SK-N-SH (cell line): ENCODE measurements at regions not wholly inside any gene's neighbourhood (a gene's known extent, or its start where the extent isn't known, plus 50 kb on each side); places are given as distances from the start of the nearest gene placed in this dataset.

Experiments used
- CTCF ChIA-PET: fragments of 300-600, 350-600 bp; formaldehyde crosslinking; extraction: SDS; loops from one replicate; lab custom pipeline; 2021; lab: Yijun Ruan, JAX
- POLR2A ChIA-PET: fragments of 350-600 bp; sonication (Branson Sonifier 250); formaldehyde crosslinking; extraction: SDS; loops from one replicate; lab custom pipeline; 2020; ENCODE audit warnings: antibody characterized with exemption, inconsistent platforms; lab: Yijun Ruan, JAX
- DNase-seq: peaks from one replicate; pipeline ENCODE4 v3.0.0; 2012
- H2AFZ ChIP-seq: fragments of 200-600 bp; sonication (generic); 2 replicates; pipeline ENCODE4 v1.8.1; 2016; ENCODE audit warnings: antibody characterized with exemption, mild to moderate bottlenecking, low read depth
- H3F3A ChIP-seq: fragments of 200-600 bp; sonication (generic); replicated peaks from 2 replicates; pipeline ENCODE3; 2016; ENCODE audit warnings: antibody characterized with exemption, mild to moderate bottlenecking; ENCODE audit not compliant: insufficient read depth
- H3K27ac ChIP-seq, 2 experiments: fragments of 200-500 bp in 1 of 2; fragments of 200-600 bp in 1 of 2; sonication (Bioruptor generic) in 1 of 2; sonication (generic), shearing (Covaris generic) in 1 of 2; 2 replicates each; pipeline versions ENCODE4 v1.5.1 to v1.6.1; 2014 to 2016; ENCODE audit warnings: low read depth in 2 of 2, inconsistent platforms in 1 of 2, low read length in 1 of 2, mild to moderate bottlenecking in 1 of 2, mixed read lengths in 1 of 2
- H3K27me3 ChIP-seq: fragments of 200-600 bp; sonication (generic), shearing (Covaris generic); 2 replicates; pipeline ENCODE4 v1.6.1; 2016; ENCODE audit warnings: mixed run types; ENCODE audit not compliant: insufficient read depth
- H3K36me3 ChIP-seq, 2 experiments: fragments of 200-500 bp in 1 of 2; fragments of 200-600 bp in 1 of 2; sonication (Bioruptor generic) in 1 of 2; sonication (generic) in 1 of 2; replicated peaks in 1 of 2; 2 replicates each; pipeline versions ENCODE3 to v1.5.1; 2014 to 2016; ENCODE audit warnings: low read length in 1 of 2, mild to moderate bottlenecking in 1 of 2; ENCODE audit not compliant: insufficient read depth in 2 of 2, control insufficient read depth in 1 of 2
- H3K4me1 ChIP-seq, 2 experiments: fragments of 200-500 bp in 1 of 2; fragments of 200-600 bp in 1 of 2; sonication (Bioruptor generic) in 1 of 2; sonication (generic), shearing (Covaris generic) in 1 of 2; 2 replicates each; pipeline versions ENCODE4 v1.5.1 to v1.6.1; 2014 to 2016; ENCODE audit warnings: low read depth in 1 of 2, low read length in 1 of 2, mixed run types in 1 of 2; ENCODE audit not compliant: insufficient read depth in 2 of 2, control insufficient read depth in 1 of 2
- H3K4me2 ChIP-seq: fragments of 200-600 bp; sonication (generic), shearing (Covaris generic); 2 replicates; pipeline ENCODE4 v1.6.1; 2017; ENCODE audit warnings: mixed run types
- H3K4me3 ChIP-seq, 2 experiments: fragments of 200-500 bp in 1 of 2; fragments of 200-600 bp in 1 of 2; sonication (Bioruptor generic) in 1 of 2; sonication (generic), shearing (Covaris generic) in 1 of 2; 2 replicates each; pipeline versions ENCODE4 v1.5.1 to v1.8.1; 2014 to 2016; ENCODE audit warnings: low read depth in 2 of 2, inconsistent platforms in 1 of 2, low read length in 1 of 2, mild to moderate bottlenecking in 1 of 2, mixed read lengths in 1 of 2, moderate library complexity in 1 of 2
- H3K79me2 ChIP-seq: fragments of 200-600 bp; sonication (generic); 2 replicates; pipeline ENCODE4 v1.8.1; 2017; ENCODE audit warnings: mild to moderate bottlenecking; ENCODE audit not compliant: insufficient read depth
- H3K9ac ChIP-seq: fragments of 200-600 bp; sonication (generic); 2 replicates; pipeline ENCODE4 v1.6.1; 2017; ENCODE audit warnings: mixed run types
- H3K9me2 ChIP-seq: fragments of 200-600 bp; sonication (generic); 2 replicates; pipeline ENCODE4 v1.6.1; 2017; ENCODE audit warnings: mixed run types
- H3K9me3 ChIP-seq: fragments of 200-600 bp; sonication (generic); 2 replicates; pipeline ENCODE4 v1.6.1; 2017; ENCODE audit warnings: mixed run types, mild to moderate bottlenecking, moderate library complexity
- H4K20me1 ChIP-seq: fragments of 200-600 bp; sonication (generic); 2 replicates; pipeline ENCODE4 v1.6.1; 2017; ENCODE audit warnings: mild to moderate bottlenecking, mixed run types; ENCODE audit not compliant: insufficient read depth
- CHD2 ChIP-seq: fragments of 150-350 bp; IDR thresholded peaks from 2 replicates; pipeline ENCODE4 v1.6.1; 2018; ENCODE audit warnings: low read length; ENCODE audit not compliant: partially characterized antibody
- ELF1 ChIP-seq: IDR thresholded peaks from 2 replicates; pipeline ENCODE4 v1.4.0; 2012
- EP300 ChIP-seq, 2 experiments: IDR thresholded peaks; 2 replicates each; pipeline versions ENCODE4 v1.4.0 to v1.6.1; 2012; ENCODE audit warnings: borderline replicate concordance in 1 of 2, low read depth in 1 of 2, low read length in 1 of 2
- EZH2phosphoT487 ChIP-seq: fragments of 200-600 bp; sonication (generic); IDR thresholded peaks from 2 replicates; pipeline ENCODE4 v1.6.1; 2017; ENCODE audit warnings: low read depth, mixed run types, mild to moderate bottlenecking, antibody characterized with exemption, moderate library complexity, borderline replicate concordance
- FOXM1 ChIP-seq: IDR thresholded peaks from 2 replicates; pipeline ENCODE4 v1.4.0; 2012; ENCODE audit warnings: low read depth, mild to moderate bottlenecking
- GABPA ChIP-seq: IDR thresholded peaks from 2 replicates; pipeline ENCODE4 v1.4.0; 2012; ENCODE audit warnings: low read depth, mild to moderate bottlenecking
- GATA2 ChIP-seq: sonication (generic); formaldehyde crosslinking; IDR thresholded peaks from 2 replicates; pipeline ENCODE4 v1.5.0; 2020; ENCODE audit warnings: mild to moderate bottlenecking, missing genetic modification reagents
- JUND ChIP-seq: IDR thresholded peaks from 2 replicates; pipeline ENCODE4 v1.4.0; 2012
- MEF2A ChIP-seq: IDR thresholded peaks from 2 replicates; pipeline ENCODE4 v1.4.0; 2012; ENCODE audit warnings: low read depth, borderline replicate concordance
- NFIC ChIP-seq: IDR thresholded peaks from 2 replicates; pipeline ENCODE4 v1.4.0; 2012; ENCODE audit warnings: borderline replicate concordance
- POLR2AphosphoS5 ChIP-seq: IDR thresholded peaks from 2 replicates; pipeline ENCODE4 v1.6.1; 2012; ENCODE audit warnings: low read depth, low read length
- RAD21 ChIP-seq: IDR thresholded peaks from 2 replicates; pipeline ENCODE4 v1.6.1; 2012; ENCODE audit warnings: mild to moderate bottlenecking, low read length
- RCOR1 ChIP-seq: fragments of 150-350 bp; IDR thresholded peaks from 2 replicates; pipeline ENCODE4 v1.6.1; 2017; ENCODE audit warnings: antibody characterized with exemption, low read length
- SMC3 ChIP-seq: IDR thresholded peaks from 2 replicates; pipeline ENCODE4 v1.6.1; 2012; ENCODE audit warnings: low read depth, low read length, improper control_type of control experiment
- TAF1 ChIP-seq: IDR thresholded peaks from 2 replicates; pipeline ENCODE4 v1.6.1; 2012; ENCODE audit warnings: low read depth, mild to moderate bottlenecking, low read length, moderate library complexity, borderline replicate concordance
- USF2 ChIP-seq: fragments of 150-350 bp; IDR thresholded peaks from 2 replicates; pipeline ENCODE4 v1.6.1; 2017; ENCODE audit warnings: antibody characterized with exemption, low read length, low read depth, borderline replicate concordance
- ZBTB33 ChIP-seq: IDR thresholded peaks from 2 replicates; pipeline ENCODE4 v1.4.0; 2012; ENCODE audit warnings: low read depth, borderline replicate concordance
- WGBS: methylation state at CpG from one replicate; pipeline ENCODE4 v1.1.6; 2017; ENCODE audit warnings: low lambda C conversion rate; 5-methylcytosine and 5-hydroxymethylcytosine counted together
- TF ChIP-seq, protein P1 (sequence below): IDR thresholded peaks from 2 replicates; pipeline ENCODE4; 2012
- TF ChIP-seq, protein P2 (sequence below): IDR thresholded peaks from 2 replicates; pipeline ENCODE4 v1.4.0; 2012; ENCODE audit warnings: low read depth

- Histone ChIP-seq H2AFZ (no peak overlapping the region), H3K36me3 (no peaks in the 10 kb centered on the region), H3K9me2 (no peaks in the 10 kb centered on the region), H3K4me2 (no peak overlapping the region), H3K9me3 (0 out of 2 replicates have a peak, but pooled peaks cover 4% of the 10 kb centered on the region), H4K20me1 (no peaks in the 10 kb centered on the region), H3K27ac (no peak overlapping the region), H3K4me1 (peaks cover 3 to 29% of the 10 kb centered on the region in 2 experiments; a peak in 2 of 4 replicates), H3K79me2 (no peaks in the 10 kb centered on the region), H3K9ac (no peak overlapping the region), H3F3A (peaks cover 10% of the 10 kb centered on the region), H3K27me3 (no peaks in the 10 kb centered on the region), H3K4me3 (no peak overlapping the region)
- WGBS = 100% methylated on average over 5 of the region's 5 CpGs
- POLR2A ChIA-PET = no interaction called here
- no peak for DNase-seq
- TF ChIP-seq ELF1 (no peak), FOXM1 (no peak), GATA2 (CRISPR knock-in tag) (no peak), EP300 (IDR thresholded peaks at IDR 0.05; ENCODE audit: borderline replicate concordance in 1 of 2, low read depth in 1 of 2, low read length in 1 of 2) (no peak), EZH2phosphoT487 (no peak)
- TF ChIP-seq, protein P1, sequence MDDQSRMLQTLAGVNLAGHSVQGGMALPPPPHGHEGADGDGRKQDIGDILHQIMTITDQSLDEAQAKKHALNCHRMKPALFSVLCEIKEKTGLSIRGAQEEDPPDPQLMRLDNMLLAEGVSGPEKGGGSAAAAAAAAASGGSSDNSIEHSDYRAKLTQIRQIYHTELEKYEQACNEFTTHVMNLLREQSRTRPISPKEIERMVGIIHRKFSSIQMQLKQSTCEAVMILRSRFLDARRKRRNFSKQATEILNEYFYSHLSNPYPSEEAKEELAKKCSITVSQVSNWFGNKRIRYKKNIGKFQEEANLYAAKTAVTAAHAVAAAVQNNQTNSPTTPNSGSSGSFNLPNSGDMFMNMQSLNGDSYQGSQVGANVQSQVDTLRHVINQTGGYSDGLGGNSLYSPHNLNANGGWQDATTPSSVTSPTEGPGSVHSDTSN = no peak
- CTCF ChIA-PET = no interaction called here
Observed at GRCh38 chr10:4651404-4652037, 174.5 kb upstream of the AKR1E2 start.

DNA sequence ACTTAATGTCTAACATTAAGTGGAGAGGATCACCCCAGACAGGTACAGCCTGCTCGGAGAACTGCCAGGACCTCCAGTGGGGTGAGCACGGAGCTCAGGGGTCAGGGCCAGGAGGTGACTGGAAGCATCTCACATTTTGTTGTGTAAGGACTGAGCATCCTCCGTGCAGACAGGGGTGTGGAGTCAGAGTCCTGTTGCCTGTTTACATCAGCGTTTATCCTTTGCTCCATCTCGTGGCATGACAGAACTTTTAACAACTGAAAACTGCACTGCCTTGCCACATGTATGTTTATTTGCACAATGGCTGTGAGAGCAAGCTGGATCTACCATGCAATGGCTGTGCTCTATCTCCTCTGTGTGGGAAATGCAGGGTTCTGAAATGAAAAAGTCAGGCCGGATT, 175.4 kb upstream of the AKR1E2 start:
- Histone ChIP-seq H3K9me3 (0 out of 2 replicates have a peak, but pooled peaks cover 4% of the 10 kb centered on the region), H2AFZ (no peak overlapping the region), H3K27me3 (no peaks in the 10 kb centered on the region), H3K9me2 (no peaks in the 10 kb centered on the region), H3K36me3 (no peaks in the 10 kb centered on the region), H3K4me3 (no peak overlapping the region), H3K4me1 (peaks cover 3 to 28% of the 10 kb centered on the region in 2 experiments; a peak in 2 of 4 replicates), H3K79me2 (no peaks in the 10 kb centered on the region), H3F3A (peaks cover 10% of the 10 kb centered on the region), H4K20me1 (no peaks in the 10 kb centered on the region), H3K27ac (peak overlapping the region in 1 of 2 experiments; percentile 49; a peak in 1 of 4 replicates), H3K4me2 (peak overlapping the region; percentile 1; the same call in 1 of the 2 replicates), H3K9ac (no peak overlapping the region)
- DNase-seq = no peak
- no peak for TF ChIP-seq MEF2A
- no peak for TF ChIP-seq CHD2
- no peak for TF ChIP-seq RCOR1
- TF ChIP-seq RAD21 = no peak
- no peak; the same call in 1 of the 2 replicates for TF ChIP-seq SMC3
- no peak for TF ChIP-seq EP300 (IDR thresholded peaks at IDR 0.05; ENCODE audit: borderline replicate concordance in 1 of 2, low read depth in 1 of 2, low read length in 1 of 2)
- TF ChIP-seq USF2 = no peak
- TF ChIP-seq POLR2AphosphoS5 = no peak
- TF ChIP-seq NFIC = no peak
- TF ChIP-seq JUND = no peak
- no peak for TF ChIP-seq GABPA
- TF ChIP-seq EZH2phosphoT487 = no peak
- no peak for TF ChIP-seq ZBTB33
- TF ChIP-seq, protein P2, sequence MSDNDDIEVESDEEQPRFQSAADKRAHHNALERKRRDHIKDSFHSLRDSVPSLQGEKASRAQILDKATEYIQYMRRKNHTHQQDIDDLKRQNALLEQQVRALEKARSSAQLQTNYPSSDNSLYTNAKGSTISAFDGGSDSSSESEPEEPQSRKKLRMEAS = no peak
- TF ChIP-seq TAF1 = no peak
- no peak for TF ChIP-seq ELF1
- TF ChIP-seq, protein P1 = no peak
- ChIA-PET CTCF (interaction anchor here (1.0 kb wide), 1 partner anchor 117 kb away, joined by 3 read pairs; no protein-coding TSS in a partner anchor), POLR2A (no interaction called here)
- 82% methylated on average over 6 of the region's 6 CpGs for WGBS
